Caki2 (cell line): ENCODE measurements at regions not wholly inside any gene's neighbourhood (a gene's known extent, or its start where the extent isn't known, plus 50 kb on each side); places are given as distances from the start of the nearest gene placed in this dataset.

ENCODE experiments used
- DNase-seq: peaks from one replicate; pipeline ENCODE4 v3.0.0-alpha.2; 2015; ENCODE audit warnings: low read depth
- in situ Hi-C: cut with HindIII; loops from 2 replicates; pipeline ENCODE4 v1.10.0; 2016; ENCODE audit warnings: low sequenced_read_pairs, low pct_unique_long_range_greater_than_20kb, mixed read lengths

DNA sequence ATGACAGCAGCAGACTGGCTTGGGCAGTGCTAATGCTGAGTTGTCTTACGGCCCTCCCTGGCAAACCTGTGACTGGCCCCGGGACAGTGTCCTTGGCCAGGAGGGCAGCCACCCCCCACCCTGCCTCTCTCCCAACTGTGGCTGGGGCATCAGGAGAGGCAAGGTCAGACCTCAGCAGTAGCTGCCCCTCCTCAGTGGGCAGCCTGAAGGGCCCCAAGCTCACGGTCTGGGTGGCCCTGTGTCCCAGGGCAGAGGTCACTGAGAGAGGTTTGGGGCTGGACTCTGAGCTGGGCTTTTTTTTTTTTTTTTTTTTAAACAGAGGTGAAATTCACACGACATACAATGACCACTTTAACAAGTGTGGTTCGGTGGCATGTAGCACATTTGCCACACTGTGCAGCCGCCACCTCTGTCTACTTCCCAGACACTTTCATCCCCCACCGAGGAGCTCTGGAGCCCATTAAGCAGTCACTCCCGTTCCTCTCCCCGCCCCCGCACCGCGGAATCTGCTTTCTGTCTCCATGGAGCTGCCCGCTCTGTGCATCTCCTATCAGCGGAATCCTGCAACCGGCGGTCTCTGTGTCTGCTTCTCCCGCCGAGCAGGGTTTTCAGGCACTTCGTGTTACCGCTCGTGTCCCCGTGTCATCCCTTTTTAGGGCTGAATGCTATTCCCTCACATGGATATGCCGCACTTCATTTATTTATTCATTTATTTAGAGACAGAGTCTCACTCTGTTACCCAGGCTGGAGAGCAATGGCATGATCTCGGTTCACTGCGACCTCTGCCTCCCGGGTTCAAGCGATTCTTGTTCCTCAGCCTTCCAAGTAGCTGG is 67.9 kb upstream of the GATA5 start:
- no peak for DNase-seq
- in situ Hi-C loops, result no loop called here

- in situ Hi-C loops, result no loop called here
- no peak for DNase-seq
These were observed 68.8 kb upstream of the GATA5 start for GRCh38 chr20:62544505-62545055.

DNA sequence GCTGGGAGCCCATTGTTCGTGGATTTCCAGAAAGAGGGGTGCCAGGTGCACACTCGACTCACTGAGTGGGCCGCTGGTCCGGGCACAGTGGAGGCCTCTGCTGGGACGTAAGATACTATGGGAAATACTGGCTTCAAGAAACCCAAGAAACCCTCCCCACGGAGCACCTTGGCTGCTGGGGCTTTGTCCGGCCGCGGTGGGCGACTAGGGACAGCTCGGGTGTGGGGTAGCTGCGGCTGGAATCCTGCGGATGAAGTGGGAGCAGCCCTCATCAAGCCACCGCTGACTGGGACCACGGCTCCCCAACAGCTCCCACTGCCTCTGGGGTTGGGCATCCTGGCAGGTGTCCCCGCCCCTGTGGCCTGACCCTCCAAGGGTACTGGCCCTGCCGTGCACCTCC is 69.5 kb upstream of the GATA5 start:
- in situ Hi-C loops, result no loop called here
- no peak for DNase-seq

DNA sequence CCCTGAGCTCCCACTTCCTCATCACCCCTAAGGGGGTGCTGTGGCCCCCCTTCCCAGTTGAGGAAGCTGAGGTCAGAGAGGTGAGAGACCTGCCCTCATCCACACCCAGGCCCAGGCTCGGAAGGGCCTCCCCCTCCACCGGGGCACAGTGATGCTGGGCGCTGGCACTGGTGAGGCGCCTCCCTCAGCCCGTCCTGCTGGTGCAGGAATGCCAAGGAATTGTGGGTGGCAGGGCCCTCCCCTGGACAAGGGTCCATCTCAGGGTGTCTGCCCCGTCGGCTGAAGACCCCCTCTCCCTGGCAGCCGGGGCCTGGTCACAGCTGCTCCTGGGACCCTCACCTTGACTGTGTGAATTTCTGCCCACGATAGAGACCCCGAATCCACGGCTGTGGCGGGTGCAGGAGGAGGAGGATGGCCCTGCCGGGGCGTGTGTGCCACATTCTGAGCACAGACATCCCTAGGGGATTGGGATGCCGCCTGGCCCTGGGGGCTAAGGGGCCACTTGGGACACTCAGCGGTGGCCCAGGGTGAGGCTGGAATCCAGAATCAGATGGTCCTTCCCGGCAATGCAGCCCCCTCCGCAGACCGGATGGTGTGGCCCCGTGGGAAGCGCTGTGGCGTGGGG is 70.2 kb upstream of the GATA5 start:
- no peak for DNase-seq
- in situ Hi-C loops, result no loop called here

DNA sequence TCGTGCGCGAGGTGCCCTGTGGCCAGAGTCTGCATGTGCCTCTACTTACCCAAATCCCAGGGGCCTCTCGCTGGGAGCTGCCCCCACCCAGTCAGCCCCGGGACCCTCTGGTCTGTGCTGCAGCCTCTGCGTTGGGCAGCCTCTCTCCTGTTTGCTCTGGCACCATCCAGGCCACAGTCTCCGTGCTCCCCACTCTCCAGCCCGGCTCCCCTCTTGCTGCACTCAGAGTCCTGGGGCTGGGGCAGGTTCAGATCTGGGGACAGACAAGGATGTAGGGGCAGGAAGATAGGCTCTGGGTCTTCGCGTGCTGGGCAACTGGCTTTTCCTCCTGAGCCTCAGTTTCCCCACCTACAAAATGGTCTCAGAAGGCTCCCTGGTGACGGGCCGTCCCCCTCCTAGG is 70.8 kb upstream of the GATA5 start:
- in situ Hi-C loops, result no loop called here
- no peak for DNase-seq

DNA sequence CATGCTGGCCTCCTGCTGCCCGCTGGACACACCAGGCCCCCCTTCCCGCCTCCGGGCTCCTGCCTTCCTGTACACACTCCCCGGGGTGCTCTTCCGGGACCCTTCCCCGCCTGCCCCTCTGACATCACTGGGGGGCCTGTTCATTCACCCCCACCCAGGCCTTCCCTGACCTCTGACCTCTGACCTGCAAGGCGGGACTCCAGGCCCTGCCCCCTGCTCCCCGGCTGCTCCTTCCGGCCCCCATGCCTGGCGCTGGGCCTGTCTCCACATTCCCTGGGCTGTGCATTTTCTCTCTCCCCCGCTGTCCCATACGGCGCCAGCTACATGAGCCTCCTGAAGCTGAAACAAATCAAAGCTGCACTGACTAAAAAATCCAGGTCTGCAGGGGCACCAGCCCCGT is 71.6 kb upstream of the GATA5 start:
- DNase-seq, result no peak
- in situ Hi-C loops, result no loop called here

GRCh38 chr20:62548471-62548870 is 72.7 kb upstream of the GATA5 start:
- DNase-seq, result no peak
- in situ Hi-C loops, result no loop called here

GRCh38 chr20:62549029-62549428 is 73.2 kb upstream of the GATA5 start:
- in situ Hi-C loops, result no loop called here
- DNase-seq, result no peak

GRCh38 chr20:62549499-62550086 is 73.8 kb upstream of the GATA5 start:
- in situ Hi-C loops, result no loop called here
- DNase-seq, result no peak

DNA sequence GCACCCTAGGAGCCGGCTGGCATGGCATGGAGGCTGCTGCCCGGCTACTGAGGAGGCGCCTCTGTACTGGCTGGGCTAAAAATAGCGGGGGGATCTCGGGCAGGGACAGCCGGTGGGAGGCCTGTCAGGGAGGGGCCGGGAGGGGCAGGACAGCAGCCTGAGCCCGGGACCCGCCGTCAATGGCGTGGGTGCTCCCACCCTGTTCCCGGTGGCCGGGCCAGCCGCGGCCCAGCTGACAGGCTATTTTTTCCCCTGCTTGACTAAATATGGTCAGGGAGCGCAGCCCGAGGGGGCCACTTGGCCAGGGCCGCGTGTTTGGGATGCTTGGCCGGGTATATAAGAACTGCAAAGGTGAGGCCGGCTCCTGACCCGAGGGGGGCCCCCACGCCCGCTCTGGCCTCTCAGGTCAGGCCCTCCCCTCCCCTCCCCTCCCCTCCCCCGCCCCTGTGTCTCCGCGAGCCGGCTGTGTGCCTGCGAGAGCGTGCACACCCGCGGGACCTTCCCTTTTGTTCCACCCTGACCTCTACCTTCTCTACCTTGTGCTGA is 74.4 kb upstream of the GATA5 start:
- DNase-seq, result no peak
- in situ Hi-C loops, result no loop called here

DNA sequence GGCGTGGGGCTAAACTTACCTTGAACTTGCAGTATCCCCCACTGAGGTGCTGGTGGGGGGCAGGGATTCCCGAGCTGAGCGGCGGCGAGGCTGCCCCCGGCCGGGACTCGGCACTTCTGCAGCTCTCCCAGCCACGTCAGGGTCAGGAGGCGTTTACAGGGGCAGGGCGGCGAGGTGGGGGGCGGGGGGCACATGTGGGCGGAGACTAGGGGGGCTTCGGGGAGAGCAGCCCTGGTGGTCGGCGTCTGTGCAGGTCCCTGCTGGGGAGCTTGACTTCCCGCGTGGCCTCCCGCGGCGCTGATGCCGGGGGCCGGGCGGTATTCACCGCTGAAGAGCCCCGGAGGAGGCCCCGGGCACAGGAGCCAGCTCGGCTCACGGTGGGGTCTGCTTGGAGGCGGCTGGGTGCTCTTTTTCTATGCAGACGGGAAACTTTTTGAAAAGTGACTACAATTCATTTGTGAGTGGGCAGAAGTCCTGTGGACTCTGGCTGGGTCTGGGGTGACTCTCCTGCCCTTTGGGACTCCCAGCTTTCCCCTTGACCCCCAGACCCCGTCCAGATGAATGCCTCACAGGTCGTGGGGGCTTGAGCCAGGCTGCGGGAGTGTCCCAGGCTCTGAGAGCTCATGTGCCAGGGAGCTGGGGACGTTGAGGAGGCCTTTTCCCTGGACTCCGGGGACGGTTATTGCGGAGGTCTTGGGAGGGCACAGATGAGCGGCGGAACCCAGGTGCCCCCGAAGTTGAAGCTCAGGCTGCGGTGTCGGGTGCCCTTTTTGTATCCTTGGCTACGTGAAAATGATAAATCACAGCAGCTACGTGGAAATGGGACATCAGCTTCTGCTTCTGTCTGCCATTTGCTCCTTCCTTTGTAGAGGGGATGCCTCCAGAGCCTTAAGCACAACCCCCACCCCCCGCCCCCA is 75.9 kb upstream of the GATA5 start:
- in situ Hi-C loops, result no loop called here
- DNase-seq, result no peak

DNA sequence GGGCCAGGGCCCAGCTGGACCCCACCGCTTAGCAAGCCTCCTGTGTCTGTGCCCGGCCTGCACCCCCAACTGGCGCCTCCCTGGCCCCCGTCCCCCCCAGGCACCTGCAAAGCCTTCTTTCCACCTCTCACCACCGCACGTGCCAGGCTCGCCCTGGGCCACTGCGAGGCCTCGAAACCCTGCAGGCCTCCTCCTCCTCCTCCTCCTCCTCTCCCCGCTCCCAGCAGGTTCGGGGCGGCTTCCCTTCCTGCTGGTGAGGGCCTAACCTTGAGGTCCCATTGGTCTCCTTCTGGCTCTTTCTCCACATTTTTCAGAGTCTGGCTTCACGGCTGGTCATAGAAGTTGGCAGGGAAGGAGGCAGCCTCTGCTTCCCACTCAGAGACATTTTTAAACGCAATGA is 76.8 kb upstream of the GATA5 start:
- in situ Hi-C loops, result no loop called here
- no peak for DNase-seq

DNA sequence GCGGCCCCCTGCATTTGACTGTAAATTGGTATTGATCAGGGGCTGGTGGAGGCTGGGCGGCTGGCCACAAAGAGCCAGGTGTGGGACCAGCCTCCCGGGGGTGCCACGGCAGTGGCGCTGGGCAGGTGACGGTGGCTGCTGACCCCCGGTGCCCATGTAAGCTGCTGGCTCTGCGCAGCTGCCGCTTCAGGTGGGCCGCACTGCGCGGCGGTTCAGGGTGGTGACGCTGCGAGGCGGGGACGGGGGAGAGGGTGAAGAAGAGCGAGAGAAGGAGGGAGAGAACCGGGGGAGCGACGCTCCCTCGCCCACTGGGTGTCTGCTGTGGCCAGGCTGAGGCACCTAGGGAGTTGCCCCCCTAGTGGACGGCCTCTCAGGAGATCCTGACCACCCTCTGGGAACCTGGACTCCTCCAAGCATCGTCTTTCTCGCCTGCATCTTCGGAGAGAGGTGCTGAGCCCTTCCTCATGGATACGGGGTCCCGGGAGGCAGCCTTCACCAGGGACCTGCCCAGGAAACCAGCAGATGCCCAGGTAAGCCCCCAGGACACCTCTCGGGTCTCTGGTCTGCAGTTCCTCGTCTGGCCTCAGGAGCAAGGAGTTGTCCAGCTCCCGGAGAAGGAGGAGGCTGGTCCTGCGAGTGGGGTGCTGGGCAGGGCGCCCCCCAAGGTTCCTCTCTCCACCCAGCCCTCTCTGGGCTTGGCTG is 77.5 kb upstream of the GATA5 start:
- no peak for DNase-seq
- in situ Hi-C loops, result no loop called here

GRCh38 chr20:62553838-62554161 is 78.0 kb upstream of the GATA5 start:
- in situ Hi-C loops, result no loop called here
- no peak for DNase-seq

DNA sequence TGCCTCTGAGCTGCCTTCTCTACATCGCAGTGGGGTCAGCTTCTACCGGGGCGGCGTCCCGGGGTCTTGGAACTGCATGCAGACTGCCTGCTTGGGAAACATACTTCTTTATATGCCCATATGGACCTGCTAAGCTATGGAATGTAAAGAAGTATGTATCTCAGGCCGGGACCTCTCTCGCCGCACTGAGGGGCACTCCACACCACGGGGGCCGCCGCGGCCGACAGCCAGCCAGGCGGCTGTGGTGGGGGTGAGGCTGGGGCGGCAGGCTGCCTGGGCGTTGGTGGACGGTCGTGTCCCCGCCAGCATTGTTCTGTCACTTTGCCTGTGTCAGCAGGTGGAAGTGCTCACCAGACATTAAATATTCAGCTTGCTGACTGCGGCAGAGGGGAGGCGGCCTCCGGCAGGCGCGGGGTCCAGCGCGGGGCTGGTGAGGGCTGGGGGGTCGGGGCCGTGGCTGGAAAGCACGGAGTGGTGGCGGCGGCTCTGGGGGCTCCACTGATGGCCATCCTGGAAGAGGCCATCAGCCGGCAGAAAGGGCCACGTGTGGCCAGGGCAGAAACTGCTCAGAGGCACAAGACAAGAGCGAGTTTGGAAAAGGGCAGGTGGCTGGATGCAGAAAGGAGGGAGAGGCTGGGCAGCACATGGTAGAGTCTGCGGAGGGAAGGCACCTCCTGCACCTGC is 78.6 kb upstream of the GATA5 start:
- in situ Hi-C loops, result no loop called here
- no peak for DNase-seq

DNA sequence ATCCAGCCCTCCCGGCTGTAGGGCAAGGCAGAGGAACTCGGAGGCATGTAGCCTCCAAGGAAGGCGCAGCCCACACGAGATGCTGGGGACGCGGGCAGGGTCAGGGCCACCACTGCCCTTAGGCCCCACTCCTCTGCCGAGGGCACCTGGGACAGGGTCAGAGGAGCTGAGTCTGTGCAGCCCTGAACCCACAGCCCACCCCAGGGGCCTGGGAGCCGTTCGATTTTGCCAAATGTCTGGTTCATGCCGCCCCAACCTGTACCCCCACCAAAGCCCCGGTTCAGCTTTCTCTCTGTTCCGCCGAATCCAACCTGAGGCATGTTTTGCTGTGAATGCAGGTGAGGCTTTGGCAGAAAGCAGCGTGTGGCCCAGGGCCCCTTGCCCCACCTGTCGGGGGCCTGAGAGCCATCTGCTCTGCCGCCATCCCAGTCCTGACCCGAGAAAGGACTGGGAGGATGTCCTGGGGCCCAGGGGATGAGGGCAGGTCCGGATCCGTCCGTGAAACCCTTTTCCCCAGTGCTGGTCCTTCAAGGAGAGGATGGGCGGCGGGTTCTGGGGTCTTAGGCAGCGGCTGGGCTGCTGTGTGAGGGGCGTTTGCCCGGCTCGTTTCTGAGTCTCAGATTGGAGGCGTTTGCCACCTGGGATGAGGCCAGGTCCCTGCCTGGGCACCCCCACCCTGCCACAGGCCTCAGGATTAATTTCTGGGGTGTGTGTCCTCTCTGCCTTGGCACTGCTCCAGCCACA is 79.3 kb upstream of the GATA5 start:
- in situ Hi-C loops, result no loop called here
- DNase-seq, result no peak
